ENCODE measurements at regions not wholly inside any gene's neighbourhood (a gene's known extent, or its start where the extent isn't known, plus 50 kb on each side); places are given as distances from the start of the nearest gene placed in this dataset.

DNA sequence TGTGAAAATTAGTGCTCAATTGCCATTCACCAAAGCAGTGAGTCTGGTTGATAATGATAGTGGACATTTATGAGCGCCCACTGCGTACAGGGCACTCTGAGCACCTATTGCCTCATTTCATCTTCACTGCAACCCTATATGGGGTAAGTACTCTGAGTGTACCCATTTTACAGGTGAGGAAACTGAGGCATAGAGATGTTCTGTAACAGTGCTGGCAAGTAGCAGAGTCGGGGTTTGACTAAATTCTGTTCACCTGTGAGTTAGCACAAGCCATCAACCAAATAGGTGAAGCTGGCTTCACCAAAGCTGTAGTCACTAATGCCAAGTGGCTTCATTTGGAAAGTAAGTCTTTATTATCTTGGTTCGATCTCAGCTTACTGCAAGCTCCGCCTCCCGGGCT lies 135.8 kb downstream of the SPAG6 start:
- Histone ChIP-seq H3K9me3 (ENCODE audit: control insufficient read depth, low read length) (no peaks in the 10 kb centered on the region), H3K4me3 (ENCODE audit: extremely low read depth, insufficient read depth, low read length, poor library complexity, severe bottlenecking) (no peak overlapping the region), H3K27ac (ENCODE audit: low read depth, low read length, severe bottlenecking) (no peak overlapping the region), H3K36me3 (ENCODE audit: control insufficient read depth, insufficient read depth, low read length) (no peaks in the 10 kb centered on the region), H3K4me1 (ENCODE audit: control insufficient read depth, insufficient read depth, low read length, poor library complexity, severe bottlenecking) (peaks cover 5% of the 10 kb centered on the region)
- 100% methylated on average over 1 to 2 of the region's 6 CpGs for WGBS, 2 experiments (ENCODE audit: insufficient coverage in 2 of 2)

DNA sequence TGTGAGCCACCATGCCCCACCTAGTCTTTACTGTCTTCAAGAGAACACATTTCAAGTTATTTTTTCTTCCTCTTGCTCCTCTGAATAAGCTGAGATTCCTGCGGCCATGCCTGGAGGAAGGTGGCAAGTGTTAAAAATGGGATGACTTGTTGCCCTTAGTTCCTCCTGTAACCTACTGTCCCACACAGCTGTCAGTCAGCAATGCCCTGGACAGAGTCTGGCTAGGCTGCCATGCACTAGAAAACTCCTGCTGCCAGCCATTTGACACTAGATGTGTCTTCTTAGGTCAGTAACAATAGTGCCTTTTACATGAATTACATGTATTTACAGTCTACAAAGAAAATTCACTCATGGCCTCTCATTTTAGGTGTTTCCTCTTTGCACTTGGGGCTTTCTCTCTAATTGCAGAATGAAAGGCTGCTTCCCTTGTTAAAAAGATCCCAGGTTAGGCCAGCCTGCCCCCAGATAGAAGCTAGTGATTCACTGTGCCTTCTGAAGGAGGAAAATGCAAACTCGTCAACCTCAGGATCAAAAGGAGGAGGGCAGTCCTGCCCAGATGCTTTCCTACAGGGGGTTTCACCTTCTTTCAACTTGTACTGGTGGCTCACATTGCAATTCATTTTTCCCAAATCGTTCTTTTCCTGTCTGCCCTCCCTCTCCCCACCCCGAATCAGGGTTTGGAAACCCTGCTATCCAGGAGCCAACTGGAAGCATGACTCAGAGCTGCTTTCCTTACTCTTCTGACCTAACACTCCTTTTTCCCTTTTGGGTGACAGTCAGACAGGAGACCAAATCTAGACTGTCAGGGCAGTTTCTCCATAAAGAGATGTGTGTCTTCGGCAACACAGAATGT lies 136.6 kb downstream of the SPAG6 start:
- WGBS, 2 experiments (ENCODE audit: insufficient coverage in 2 of 2), result 38 to 58% methylated on average over 3 to 4 of the region's 5 CpGs
- no peak overlapping the region for H3K27ac ChIP-seq (ENCODE audit: low read depth, low read length, severe bottlenecking)
- H3K9me3 ChIP-seq (ENCODE audit: control insufficient read depth, low read length), result no peaks in the 10 kb centered on the region

DNA sequence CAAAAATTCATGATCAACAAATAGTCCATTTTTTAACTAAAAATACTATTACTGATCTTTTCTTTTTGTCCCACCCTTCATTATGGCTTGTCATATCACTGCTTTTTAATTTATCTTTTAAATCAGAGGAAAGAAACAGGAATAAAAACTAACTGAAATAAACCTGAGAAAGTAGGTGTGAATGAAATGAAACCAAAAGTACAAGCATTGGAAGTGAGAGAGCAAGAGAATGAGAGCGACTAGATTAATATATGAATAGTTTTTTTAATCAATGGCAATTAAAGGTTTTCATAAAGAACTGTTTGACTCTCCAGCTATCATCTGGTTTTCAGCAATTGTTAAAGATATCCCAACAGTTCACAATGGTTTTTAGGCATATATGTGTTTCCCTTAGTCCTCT lies 137.8 kb downstream of the SPAG6 start:
- no CpG with 5 or more reads among the region's 1 CpG for WGBS, 2 experiments (ENCODE audit: insufficient coverage in 2 of 2)
- Histone ChIP-seq H3K36me3 (ENCODE audit: control insufficient read depth, insufficient read depth, low read length) (no peaks in the 10 kb centered on the region), H3K4me1 (ENCODE audit: control insufficient read depth, insufficient read depth, low read length, poor library complexity, severe bottlenecking) (no peaks in the 10 kb centered on the region), H3K4me3 (ENCODE audit: extremely low read depth, insufficient read depth, low read length, poor library complexity, severe bottlenecking) (no peak overlapping the region), H3K27ac (ENCODE audit: low read depth, low read length, severe bottlenecking) (no peak overlapping the region), H3K9me3 (ENCODE audit: control insufficient read depth, low read length) (no peaks in the 10 kb centered on the region)

More for the DNA sequence above, 136.6 kb downstream of the SPAG6 start:
- Histone ChIP-seq H3K4me1 (ENCODE audit: control insufficient read depth, insufficient read depth, low read length, poor library complexity, severe bottlenecking) (peaks cover 5% of the 10 kb centered on the region), H3K36me3 (ENCODE audit: control insufficient read depth, insufficient read depth, low read length) (no peaks in the 10 kb centered on the region), H3K4me3 (ENCODE audit: extremely low read depth, insufficient read depth, low read length, poor library complexity, severe bottlenecking) (no peak overlapping the region)

Measured in mesodermal cell (in vitro differentiated cells).